HPDE6-E6E7 (cell line): ENCODE measurements at regions not wholly inside any gene's neighbourhood (a gene's known extent, or its start where the extent isn't known, plus 50 kb on each side); places are given as distances from the start of the nearest gene placed in this dataset.

Experiments
- DNase-seq: peaks from one replicate; pipeline ENCODE4 v3.0.0; 2011; ENCODE audit warnings: missing footprints; ENCODE audit errors: extremely low spot score

DNA sequence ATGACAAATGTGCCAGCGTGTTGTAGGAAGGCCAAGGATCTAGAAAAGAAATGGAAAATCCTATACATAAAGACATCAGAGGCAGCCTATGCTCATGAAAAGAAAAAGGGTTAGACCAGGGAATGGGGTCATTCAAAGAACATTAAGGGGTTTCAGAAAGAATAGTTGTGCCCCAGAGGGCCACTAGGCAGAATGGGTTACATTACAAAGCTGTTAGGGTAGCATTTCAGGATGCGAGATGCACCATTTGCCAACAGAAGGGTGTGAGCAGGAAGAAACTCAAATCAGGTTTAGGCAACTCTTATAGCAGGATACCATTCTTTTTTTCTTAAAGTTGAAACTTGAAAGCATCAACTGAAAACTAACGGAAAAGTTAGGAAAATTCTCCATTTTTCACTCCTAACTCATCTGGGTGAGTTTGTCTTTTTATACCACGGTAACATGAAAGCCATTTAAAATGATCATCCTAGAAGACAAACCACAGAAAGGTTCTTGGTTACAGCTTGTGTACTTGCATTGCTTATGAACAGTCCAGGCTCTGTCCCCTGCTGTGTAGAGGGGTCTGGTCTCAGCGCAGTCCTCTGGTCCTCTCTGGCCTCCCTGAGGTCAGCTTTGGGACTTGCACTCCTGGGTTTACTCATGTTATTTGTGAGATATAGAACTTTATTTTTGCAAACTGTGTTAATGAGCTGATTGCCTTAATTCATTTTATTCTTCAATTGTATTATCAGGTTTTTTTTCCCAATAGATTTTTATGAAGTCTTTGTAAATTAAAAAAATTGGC, 209.1 kb downstream of the DACT1 start:
- no peak for DNase-seq

DNA sequence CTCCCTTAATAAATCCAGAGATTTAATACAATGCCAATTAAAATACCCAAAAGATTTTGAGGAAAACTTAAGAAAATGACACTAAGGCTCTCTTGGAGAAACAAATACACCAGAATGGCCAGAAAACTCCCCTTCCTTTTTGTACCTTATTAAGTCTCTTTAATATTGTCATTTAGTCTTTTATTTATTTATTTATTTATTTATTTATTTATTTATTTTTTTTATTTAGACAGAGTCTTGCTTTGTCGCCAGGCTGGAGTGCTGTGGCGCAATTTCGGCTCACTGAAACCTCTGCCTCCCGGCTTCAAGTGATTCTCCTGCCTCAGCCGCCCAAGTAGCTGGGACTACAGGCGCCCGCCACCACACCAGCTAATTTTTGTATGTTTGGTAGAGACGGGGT, 210.6 kb downstream of the DACT1 start:
- no peak for DNase-seq

DNA sequence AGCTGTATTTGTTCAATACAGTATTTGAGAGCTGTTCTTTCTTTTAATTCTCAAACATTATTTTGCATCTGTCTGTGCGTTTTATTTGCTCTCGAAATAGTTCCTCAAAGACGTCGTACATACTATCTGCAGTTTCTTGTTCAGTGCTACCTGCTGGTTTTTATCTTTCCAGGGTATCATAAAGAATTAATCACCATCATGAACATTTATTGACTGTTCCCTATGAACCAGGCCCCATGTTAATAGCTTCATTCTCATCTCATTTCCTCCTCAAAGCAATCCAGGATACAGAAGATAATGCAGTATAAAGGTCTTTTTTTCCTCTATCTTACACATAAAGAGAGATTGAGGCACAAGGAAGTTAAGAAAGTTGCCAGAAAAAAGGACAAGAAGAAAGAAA, 211.8 kb downstream of the DACT1 start:
- DNase-seq = no peak

DNA sequence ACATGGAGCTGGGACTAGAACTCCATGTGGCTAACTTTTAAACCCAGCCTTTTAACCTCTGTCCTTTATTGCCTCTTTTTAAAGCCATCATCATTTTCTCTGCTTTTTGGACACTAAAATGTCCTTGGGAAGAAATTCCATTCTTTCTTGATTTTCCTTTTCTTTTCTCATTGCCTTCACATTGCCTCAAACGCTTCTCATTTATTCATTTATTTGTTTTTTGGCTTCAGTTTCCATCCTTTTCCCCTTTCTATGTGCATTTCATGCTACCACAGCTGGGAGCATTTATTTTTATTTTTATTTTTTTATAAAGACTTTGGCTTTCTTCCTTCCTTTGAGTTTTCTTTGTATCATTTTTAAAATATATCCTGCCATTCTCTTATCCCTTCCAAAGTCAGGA, 212.2 kb downstream of the DACT1 start:
- no peak for DNase-seq

DNA sequence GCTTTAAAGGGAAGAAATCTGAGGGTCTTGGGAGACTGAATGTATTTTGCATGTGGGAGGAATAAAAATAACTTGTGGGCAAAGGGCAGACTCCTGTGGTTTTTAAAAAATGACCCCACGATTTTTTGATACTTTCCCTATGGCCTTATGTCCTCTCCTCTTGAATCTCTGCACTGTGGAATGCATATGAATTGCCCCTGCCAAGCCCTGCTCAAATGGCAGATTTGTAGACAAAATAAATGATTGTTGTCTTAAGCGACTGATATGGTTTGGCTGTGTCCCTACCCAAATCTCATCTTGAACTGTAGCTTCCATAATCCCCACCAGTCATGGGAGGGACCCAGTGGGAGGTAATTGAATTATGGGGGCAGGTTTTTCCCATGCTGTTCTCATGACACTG, 223.8 kb downstream of the DACT1 start:
- no peak for DNase-seq

DNA sequence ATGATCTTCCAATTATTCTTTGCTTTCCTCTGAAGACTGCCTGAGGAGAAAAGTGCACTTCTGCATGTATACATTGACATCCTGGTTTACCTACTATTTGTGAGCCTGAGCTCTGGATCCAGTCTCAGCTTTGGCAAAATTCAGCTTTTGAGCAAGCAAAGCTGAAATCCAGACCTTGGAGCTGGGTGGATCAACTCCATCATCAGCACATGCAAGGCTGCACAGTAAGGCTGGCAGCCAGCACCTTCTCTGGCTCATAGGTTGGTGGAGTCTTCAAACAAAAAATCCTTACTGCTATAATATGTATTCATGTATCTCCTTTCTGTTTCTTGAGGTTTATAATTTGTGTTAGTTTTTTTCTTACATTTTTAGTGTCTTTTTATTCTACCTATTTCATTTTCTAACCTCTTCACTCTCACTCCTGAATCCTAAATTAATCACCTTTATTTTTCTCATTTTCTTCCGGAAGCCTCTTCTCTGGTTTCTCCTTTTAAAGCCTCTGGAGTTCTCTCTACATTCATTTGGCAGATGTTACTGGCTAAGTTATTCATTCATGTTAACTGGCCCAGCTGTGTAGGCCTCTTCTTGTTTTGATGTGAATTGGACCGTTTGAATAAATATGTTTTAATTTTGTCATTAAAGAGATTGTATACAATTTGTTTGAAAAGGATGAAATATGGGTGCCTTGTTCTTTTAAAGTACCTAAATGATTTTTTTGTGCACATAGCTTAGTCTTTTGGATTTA, 224.8 kb downstream of the DACT1 start:
- DNase-seq = no peak

DNA sequence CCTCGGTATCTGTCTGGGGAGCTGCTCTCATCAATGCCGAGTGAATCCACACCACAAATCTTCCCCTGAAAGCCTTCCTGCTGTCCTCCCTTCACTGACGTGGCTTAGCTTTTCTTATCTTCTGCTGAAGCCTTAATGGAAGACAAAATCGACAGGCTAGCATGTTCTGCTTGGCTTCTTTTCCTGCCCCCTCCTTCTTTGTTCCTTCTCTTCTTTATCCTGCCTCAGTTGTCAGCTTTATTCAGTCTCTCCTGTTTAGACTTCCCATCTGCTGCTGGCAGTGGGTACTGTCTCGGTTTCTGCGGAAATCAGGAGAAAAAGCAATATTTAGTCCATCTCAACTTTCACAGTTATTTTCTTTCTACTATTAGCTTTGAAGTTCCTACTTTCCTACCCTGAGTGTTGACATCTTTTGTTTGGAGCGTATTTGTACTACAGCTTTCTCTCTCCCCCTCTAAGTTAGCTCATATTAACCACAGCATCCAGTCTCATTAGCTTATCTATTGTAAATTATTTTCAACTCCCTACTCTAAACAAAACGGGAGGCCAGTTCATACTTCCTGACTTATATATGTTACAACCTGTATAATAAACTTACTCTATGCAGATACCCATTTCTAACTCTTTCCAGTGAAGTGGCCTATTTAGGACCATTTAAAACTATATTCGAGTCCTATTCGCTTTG, 226.0 kb downstream of the DACT1 start:
- no peak for DNase-seq

DNA sequence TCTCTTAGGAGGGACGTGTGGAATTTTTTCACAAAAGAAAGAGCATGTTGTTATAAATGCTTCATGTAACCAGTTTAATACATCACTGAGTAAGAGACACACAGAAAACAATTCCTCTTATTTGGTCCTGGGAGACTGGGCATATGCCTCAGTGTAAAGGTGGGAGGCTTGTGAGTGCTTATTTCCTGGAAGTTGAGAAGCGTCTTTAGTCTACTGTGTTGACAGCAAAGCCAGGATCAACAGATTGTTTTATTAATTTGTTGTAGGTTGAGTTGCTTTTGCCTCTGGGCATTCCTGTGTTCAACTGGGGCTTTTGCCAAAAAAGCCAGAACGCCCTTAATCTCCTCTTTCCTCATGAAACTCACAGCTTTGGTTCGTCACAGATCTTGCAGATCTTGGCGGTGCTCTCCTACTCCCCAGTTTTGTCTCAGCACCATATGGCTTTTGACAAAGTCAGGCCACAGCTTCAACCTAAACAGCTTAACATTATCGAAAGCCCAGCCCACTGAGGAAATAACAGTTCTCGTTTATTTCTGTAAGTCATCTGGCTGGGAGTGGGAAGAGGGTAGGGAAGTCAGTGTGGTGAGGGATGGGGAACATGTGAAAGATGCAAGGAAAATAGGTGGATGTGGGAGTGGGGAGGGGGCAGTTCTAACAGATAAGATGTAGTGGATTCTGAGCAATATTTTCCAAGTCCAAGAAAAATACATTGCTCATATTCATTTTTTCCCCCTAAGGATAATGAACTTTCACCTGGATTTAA, 227.2 kb downstream of the DACT1 start:
- no peak for DNase-seq

DNA sequence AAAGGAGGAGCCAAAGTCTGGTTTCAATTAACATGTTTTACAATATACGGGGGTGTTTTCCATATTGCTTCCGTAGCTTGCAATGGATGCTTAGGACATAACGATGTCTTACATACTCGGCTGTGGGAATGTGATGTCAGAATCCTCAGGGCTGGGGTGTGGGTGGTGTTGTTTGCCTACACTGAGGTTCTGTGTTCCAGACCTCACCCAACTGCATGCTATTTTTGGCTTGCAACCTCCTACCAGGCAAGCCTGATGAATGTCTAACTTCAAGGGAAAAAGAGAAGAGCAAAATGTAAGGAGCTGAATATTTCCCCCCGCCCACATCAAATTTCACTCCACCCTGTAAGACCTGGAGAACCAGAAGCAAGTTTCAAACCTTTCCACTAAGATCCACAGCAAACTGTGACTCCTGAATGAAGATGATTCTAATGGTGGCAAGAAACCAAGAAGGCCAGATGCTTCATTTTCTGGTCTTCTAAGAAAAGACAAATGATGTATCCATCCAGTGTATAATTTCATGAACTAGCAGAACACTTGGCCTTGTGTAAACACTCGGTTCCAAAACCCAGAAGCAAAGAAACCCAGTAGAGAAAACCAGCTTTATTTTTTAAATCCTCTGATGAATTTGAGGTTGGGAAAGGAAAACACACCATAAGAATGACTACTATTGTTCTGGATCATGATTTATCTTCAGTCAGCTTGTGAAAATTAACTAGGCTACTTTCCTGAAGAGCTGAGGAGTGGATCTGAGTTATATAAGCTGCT, 227.9 kb downstream of the DACT1 start:
- DNase-seq = no peak

DNA sequence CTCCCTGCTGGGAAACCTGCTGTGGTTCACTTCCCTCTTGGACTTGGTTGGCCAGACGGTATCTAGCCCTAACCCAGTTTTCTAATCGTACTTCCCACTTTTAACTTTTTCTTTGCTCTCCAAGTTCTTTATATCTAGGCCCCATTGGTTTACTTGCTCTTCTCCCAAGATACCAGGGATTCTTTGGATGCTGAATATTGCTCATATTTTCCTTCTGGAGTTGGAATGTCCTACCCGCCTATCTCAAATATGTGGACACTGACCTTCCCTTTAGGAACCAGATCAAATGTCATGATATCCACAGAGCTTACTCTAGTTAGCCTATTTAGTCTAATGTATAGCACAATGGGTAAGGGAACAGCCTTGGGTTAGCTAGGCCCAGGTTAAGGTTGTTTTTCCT, 228.6 kb downstream of the DACT1 start:
- no peak for DNase-seq

DNA sequence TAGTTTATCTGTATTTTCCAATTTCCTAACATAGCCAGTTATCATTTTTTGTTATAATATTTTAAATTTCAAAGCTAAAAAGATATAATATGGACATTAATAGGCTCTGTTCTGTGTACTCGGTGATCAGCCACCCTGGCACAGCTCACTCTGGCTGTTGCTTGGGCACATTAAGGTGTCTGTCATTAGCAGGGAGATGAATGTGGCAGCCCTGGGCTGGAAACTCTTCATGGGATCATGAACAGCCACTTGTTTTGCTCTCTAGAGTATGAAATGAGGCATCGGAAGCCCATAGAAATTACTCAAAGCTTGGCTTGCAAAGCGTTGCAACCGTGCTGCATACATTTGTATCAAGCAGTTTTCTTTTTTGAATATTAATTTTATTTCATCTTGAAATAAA, 233.2 kb downstream of the DACT1 start:
- no peak for DNase-seq

DNA sequence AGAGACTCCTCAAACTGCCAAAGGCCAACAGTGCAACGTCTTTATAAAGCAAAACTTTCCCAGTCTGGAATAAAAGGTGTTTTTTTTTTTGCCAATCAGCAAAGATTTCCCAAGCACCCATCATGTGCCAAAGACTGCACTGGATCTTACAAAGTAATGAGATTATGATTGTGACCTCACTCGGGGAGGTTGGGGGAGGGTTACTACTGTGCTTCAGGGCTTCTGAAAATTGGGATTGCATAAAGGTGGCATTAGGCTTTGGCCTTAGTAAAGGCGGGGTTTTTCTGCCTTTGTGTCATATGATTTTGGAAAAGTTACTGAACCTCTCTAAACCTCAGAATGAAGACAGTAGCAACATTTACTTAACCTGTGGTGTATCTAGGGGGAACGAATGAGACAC, 233.8 kb downstream of the DACT1 start:
- no peak for DNase-seq

DNA sequence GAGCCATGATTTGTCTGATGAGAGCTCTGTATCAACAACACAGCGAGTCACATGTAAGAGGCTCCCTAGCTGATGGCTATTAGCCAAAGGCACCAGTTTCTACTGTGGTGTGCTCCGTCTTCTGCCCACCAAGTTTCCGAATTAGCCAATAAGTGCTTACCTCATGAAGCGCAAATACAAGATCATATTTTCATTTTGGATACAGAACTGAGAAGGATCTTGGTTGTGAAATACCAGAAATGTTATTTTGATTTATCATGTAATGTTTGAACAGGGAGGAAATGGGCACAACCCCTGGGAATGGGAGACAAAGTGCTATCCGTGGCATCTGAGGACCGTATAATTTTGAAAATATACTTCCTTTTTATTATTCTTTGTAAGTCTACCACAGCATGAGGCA, 234.3 kb downstream of the DACT1 start:
- DNase-seq = no peak

DNA sequence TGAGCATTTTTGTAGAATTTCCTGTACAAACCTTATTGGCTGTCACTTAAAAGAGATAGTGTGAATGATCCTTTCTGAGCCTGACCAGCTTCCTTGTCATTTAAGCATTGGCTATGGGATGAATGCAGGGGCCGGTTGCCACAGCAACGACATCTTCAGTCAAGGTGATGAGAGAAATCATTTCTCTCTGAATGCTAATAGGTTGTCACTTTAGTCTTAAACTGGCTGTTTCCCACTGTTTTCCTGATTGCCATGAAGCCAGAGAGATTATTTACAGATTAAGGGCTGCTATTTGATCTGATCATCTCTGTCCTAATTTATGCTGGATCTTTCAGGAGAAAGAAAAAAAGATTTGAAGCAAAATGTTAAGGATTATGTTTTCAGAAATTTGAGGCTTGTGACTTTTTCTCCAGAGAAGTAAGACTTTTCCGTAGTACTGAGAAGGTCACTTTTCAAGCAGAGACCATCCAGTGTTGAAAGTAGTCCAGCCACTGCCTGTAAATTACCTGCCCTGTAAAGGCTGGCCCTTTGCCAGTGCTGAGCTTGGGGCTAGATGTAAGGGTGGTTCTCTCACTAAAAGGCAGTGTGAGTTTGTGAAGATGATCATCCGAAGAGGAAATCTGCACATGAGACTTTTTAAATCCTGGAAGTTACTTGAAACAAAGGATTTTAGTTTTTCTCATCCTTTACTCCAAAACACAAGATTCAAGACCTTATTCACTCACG, 235.6 kb downstream of the DACT1 start:
- no peak for DNase-seq

DNA sequence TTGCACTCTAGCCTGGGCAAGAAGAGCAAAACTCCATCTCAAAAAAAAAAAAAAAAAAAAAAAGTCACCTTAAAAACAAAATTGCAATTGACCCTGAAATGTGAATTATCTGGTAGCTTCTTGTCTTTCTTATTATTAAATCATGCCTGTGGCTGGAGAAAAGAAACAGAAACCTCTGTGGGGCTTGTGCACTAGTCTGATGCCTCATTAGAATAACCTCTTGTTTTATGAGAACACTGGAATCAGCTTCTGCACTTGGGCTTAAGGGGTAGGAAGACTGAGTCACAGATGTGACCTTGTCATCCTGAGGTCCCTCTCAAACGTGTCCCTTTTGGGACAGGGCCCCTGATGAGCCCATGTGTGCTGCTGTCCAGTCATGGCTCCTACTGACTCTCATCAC, 237.9 kb downstream of the DACT1 start:
- no peak for DNase-seq

DNA sequence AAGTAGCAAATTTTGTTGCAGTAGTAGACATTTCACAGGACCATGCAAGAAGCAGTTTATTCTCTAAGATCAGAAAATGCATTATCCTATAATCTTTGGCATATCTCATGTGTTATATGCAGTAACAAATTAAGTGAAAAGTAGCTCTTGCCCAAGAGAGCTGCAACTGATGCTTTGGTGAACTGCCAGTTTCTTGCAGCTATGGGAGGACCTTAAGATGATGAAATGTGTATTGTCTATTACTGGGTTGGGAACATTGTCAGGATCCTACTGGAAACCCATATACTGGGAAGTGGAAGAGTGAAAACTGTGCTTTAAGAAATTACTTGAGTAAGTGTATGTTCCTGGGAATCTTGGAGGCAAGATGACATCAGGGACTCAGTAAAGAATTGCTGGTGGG, 238.8 kb downstream of the DACT1 start:
- no peak for DNase-seq

DNA sequence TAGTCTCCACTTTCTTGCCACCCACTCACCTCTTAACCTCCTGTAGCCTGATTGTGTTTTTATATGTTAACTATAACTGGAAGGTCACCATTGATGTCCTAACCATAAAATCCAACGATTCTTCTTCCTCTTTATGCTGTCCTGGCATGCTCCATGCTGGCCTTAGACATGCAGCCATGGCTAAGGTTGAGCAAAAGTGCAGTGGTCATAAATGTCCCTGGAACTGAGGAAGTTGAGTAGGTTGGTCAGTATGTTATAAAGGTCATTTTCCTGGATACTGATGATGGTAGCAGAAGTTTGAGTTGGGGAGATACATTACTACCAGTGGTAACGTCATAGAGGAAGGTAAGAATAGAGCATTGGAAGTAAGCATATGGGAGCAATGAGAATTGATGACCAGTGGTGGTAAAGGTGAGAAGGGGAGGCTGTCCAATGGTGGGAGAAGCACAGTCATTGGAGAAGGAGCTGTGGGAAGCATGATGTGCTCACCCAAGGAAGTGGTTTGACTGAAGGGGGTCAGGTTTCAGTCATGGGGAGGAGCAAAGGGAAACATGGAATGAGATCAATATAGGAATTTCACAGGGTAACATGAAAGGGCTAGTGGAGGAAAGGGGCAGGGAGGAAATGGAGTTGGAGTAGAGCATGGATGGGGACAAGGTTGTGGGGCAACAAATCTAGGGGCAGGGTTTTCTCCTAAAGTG, 240.8 kb downstream of the DACT1 start:
- DNase-seq = no peak

DNA sequence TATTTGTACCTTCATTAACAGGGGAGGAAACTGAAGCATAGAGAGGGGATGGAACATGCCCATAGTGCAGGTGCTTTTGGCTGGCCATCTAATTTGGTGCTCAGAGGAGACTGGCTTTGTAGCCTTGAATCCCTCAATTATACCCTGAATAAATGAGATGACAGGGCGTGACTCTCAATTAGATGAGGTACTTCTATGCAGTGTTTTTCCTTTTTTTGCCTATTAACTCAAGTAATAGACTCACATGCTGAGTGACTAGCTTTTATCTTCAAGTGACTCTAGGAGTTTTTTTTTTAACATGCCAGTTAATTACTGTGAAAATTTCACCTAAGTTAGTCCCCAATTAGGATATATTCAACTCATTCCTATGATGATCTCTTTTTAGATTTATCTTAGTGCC, 243.7 kb downstream of the DACT1 start:
- DNase-seq = no peak

DNA sequence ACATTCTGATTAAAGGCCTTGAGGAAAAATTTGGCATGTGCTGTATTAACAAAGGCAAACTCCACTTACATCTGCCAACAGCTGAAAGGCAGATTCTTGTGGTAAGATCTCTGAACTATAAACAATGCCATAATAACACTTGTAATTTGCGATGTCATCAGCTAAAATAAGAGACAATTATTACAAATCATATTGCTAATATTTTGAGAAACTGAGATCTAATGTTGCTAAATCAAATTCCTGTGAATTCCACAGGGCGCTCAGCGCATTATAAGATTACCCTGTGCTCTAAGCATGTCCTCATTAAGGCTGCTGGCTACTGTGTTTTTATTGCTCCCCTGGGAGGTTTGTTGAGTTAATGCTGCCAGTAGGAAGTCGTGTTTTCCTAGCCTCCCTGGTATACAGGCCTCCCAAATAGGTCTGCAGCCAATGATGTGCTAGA, 244.8 kb downstream of the DACT1 start:
- no peak for DNase-seq

DNA sequence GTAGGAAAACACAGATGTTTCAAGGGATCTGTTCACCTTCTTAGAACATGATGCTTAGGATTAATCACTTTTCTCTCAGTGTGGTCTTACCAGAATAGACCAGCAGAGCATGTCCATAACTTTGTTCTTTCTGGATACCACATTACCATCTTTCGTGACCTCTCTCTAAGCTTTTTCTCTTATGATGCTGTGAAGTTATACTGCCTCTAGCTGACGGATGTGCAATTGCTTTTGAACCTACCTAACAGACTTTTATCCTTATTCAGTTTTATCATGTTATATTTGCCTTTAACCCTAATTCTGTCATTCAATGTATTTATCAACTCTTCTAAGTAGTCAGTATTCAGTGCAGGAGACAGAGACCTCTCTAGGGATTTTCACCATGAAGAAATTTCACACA, 246.7 kb downstream of the DACT1 start:
- no peak for DNase-seq
